Left hindlimb (tissue), 1 donor: ENCODE measurements at regions not wholly inside any gene's neighbourhood (a gene's known extent, or its start where the extent isn't known, plus 50 kb on each side); places are given as distances from the start of the nearest gene placed in this dataset.
"Not testable (repeated sequence)": the region's sequence is repeated elsewhere in the genome, so short reads cannot be mapped to it uniquely, and the experiment has no call there.

Experiments
- DNase-seq: peaks from one replicate; pipeline ENCODE4 v3.0.0-alpha.2; 2018

GRCh38 chr5:71907608-71908145 lies 188.6 kb downstream of the CARTPT start:
- no peak for DNase-seq

GRCh38 chr5:71910741-71911140 lies 191.7 kb downstream of the CARTPT start:
- no peak for DNase-seq

DNA sequence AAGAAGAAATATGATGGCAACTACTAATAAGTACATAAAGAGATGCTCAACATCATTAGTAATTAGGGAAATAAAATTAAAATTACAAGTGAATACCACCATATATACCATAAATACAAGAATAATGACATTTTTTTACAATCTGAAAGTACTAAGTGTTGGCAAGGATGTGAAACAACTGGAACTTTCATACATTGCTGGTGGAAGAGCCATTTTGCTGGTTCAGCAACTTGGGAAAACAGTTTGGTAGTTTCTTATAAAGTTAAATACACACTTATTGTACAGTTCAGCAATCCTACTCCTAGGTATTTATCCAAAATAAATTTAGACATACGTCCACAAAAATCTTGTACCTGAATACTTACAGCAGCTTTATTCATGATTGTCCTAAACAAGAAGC lies 192.9 kb downstream of the CARTPT start:
- DNase-seq: no peak

DNA sequence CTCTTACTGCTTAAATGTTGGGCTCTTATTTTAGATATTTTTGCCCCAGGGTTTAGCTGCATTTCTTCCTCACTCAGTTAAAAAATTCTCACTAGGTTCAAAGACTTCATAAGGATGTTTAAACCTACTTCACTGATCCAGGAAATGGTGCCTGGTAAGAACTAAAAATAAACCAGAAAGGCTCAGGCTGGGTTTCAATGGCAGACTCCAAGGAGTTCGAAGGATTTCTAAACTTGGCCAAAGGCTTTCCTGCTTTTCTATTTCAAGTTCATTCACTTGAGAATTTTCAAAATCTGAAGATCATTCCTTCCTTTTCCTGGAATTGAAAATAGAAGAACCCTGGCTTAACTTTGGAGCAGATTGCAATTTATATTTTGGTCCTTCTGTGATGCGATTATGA lies 193.0 kb upstream of the MAP1B start:
- no peak for DNase-seq

DNA sequence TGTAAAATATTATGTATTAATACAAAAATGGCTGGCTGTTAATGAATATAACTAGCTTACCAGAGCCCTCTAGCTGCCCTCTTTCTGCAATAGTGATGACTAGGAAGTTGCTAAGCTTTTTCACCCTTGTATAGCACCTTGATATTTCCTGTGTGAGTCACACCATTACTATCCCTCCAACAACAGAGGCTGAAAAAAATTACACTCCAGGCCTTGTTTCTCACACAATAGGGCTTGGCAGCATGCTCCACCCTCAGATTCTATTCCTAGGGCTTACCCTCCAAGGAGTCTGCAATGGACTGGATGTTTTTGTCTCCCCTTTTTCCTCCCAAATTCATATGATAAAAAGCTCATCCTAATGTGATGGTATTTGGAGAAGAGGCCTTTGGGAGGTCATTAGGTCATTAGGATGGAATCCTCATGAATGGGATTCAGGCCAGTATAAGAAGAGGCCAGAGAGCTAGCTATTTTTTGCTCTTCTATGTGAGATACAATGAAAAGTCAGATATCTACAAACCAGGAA lies 184.6 kb upstream of the MAP1B start:
- DNase-seq: no peak

- DNase-seq: no peak
Observed at GRCh38 chr5:71923755-71924154, 183.5 kb upstream of the MAP1B start.

DNA sequence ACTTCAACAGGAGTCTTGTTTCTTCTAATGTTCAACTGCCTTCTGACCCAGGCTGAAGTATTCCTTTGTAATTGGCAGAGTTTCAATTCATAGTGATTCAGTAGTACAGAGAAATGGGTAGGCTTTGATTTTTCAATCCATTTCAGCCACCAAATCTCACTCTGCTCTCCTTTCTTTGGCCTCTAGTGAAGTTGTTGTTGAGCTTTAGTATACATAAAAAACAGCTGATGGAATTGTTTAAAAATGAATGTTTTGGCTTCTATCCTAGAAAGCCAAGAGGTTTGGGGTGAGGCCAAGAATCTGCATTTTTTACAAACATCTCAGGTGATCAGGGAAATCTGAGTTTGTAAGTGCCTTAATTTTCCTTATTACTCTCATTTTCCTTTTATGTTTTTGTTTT lies 182.9 kb upstream of the MAP1B start:
- no peak for DNase-seq

DNA sequence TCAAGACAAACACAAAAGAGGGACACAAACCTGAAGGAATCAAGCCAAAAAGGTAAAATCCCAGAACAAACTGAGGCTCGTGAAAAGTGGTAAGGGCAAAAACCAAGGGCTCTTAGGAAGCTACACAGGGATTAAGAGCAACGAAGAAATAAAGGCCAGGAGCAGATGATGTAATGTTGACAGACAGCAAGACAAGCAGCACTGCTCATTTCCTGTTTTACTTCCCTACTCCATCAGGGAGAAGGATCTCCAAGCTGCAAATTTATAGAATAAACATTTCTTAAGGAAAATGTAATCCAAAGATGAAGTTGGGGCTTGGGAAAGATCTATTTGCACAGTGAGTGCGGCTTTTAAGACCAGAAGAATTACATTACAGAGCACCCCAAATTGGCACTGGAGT lies 182.3 kb upstream of the MAP1B start:
- no peak for DNase-seq

DNA sequence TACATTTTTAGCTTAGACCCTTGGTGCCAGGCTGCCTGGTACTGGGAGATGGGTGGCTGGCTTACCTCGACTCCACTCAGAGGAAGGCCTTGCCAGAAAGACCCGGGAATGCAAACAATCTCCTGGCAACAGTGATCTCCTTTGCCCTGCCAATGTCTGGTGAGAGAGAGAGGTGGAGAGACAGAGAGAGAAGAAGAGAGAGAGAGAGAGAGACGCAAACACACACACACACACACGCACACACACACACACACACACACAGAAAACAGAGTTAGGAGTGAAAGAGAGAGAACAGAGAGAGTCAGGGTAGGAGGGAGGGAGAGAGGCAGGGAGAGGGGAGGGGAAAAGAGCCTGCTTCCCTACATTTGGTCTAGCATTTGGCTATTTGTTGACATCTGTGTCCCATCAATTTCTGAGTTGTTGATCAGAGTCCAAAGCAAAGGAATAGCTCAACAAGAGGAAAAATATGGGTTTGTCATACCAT lies 181.6 kb upstream of the MAP1B start:
- no peak for DNase-seq

- no peak for DNase-seq
Observed at GRCh38 chr5:71929003-71929402, 178.3 kb upstream of the MAP1B start.

DNA sequence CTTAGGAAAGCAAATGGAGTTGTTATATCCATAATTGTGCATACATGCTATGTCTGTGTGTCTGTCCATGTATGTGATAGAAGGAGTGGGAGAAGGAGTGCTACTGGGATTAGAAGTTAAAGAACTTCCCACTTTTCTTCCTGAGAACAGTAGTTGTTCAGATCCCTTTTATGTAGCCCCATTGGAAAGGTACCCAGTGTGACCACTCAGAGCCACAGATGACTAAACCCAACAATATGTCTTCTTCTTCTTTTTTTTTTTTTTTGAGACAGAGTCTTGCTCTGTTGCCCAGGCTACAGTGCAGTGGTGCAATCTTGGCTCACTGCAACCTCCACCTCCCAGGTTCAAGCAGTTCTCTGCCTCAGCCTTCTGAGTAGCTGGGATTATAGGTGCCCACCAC lies 176.7 kb upstream of the MAP1B start:
- not testable (repeated sequence) for DNase-seq

GRCh38 chr5:71932131-71932654 lies 175.1 kb upstream of the MAP1B start:
- no peak for DNase-seq

GRCh38 chr5:71932655-71933338 lies 174.5 kb upstream of the MAP1B start:
- no peak for DNase-seq

- DNase-seq: no peak
Observed at GRCh38 chr5:71934322-71934721, 173.0 kb upstream of the MAP1B start.

DNA sequence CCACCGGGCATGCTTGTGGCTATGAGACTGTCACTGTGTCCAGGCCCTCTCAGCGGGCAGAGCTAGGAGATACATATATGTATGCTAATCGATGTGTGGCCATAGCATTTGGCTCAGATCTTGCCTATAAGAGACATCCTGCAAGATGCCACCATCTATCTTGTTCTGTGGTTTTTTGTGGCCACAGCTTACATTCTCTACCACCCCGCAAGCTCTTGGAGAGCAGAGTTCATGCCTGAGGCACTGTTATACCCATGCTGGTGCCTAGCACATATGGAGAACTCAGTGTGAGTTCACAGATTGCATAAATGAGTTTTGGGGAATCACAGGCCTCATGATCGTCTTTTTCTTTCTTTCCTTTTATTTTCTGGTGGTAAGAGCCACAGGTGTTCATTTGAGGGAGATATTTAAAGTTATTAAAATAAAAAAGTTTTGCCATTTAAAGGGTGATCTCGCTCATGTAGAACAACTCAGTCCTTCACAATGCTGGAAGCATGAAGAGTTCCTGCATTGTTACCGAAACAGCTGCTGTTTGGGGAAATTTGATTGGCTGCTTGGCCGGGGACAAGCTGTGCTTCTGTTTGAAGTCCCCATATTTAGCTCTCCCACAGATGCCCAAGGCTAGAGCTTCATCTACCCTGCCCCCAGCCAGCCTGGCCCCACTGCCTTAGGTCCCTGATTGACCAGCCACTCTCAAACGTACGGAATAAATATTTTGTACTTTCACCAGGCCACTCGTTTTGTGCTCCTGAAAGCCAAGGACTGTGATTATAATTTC lies 169.2 kb upstream of the MAP1B start:
- DNase-seq: no peak

GRCh38 chr5:71938895-71939294 lies 168.4 kb upstream of the MAP1B start:
- DNase-seq: no peak

GRCh38 chr5:71939452-71940230 lies 167.6 kb upstream of the MAP1B start:
- DNase-seq: no peak

- no peak for DNase-seq
Observed at GRCh38 chr5:71943874-71944273, 163.4 kb upstream of the MAP1B start.

DNA sequence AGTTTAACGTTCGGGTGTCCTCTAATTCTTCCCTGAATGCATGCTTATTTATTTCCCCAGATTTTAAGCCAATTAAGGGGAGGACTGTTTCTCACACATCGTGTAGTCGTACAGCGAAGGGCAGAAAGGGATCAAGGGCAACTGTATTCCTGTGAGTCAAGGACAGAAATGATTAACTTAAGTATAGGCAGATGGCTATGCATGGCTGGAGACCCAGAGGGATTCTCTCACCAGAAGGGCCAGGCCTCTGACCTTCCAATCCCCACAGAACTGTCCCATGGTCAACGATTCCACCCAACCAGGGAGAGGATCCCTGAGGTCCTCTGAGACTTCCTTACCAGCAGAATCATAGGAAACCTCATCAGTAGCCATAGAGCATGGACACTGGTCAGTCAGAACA lies 161.8 kb upstream of the MAP1B start:
- no peak for DNase-seq

DNA sequence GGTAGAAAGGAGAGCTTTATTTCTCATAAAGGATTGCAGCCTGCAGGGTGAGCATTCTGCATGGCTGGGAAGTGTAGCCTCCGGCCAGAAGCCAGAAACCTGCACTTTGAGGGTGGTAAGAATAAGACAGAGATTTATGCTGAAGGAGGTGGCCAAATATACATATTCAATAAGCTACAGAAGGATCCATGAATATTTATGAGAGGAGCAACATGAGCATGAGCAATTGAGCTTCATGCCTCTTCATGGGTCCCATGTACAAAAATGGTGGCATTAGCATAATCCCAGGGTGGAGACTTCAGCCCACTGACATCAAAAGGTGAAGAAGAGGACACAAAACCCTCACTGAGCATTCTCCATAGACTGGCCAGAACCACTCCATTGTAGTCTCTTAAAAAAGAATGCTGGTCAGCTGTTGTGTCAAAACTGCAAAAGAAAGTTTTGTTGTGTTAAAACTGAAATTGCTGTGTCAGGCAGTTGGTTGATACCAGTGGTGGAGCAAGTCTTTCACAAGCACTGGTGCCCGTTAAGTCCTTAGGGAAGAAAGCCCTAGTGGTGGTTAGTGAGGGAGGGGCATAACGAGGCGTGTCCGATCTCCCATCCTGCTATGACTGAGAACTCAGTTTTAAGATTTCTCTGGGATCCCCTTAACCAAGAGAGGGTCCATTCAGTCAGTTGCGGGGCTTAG lies 160.8 kb upstream of the MAP1B start:
- no peak for DNase-seq

- no peak for DNase-seq
Observed at GRCh38 chr5:71948206-71948605, 159.1 kb upstream of the MAP1B start.

DNA sequence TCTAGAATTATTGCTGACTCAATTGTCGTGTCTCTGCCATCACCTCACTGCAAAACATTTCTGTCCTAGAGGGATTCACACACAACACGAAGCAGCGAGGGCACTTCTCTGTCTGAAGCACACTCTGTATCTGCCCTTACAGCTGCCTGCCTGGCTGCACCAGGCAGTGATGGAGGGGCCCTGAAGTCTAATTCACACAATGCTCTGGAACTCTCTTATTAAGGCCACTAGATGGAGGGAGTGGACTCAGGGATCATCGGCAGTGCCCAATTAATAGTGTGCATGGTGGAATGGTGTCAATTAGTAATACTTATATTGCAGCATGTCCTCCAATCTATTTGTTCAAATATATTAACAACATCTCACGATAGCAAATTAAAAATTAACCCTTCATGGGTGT lies 157.5 kb upstream of the MAP1B start:
- no peak for DNase-seq
